GM18519 (cell line): ENCODE measurements at regions not wholly inside any gene's neighbourhood (a gene's known extent, or its start where the extent isn't known, plus 50 kb on each side); places are given as distances from the start of the nearest gene placed in this dataset.

Experiments used
- ATAC-seq: cut with Tn5 transposase; IDR thresholded peaks from one replicate; pipeline ENCODE4 v1.9.1; 2021; ENCODE audit warnings: mild to moderate bottlenecking, moderate library complexity; ENCODE audit not compliant: unreplicated experiment, low FRiP score

DNA sequence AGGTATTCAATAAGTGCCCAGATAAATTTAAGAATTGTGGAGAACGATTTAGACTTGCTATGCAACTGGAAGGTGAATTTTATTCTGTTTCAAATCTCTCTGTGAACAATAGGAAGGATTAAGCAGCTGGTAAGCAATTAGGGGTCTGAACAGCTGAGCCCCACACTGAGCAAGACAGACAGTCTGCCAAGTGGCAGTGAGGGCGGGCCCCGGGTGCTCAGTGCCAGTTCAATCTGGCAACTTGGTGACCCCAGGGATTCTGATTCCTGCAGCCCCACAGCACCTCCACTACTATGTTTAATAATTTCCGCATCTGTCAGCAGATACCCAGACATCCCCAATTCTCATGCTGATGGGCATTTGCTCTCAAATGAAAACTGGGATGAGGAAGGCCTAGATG, 317.3 kb downstream of the PPP1R2C start:
- no peak for ATAC-seq

DNA sequence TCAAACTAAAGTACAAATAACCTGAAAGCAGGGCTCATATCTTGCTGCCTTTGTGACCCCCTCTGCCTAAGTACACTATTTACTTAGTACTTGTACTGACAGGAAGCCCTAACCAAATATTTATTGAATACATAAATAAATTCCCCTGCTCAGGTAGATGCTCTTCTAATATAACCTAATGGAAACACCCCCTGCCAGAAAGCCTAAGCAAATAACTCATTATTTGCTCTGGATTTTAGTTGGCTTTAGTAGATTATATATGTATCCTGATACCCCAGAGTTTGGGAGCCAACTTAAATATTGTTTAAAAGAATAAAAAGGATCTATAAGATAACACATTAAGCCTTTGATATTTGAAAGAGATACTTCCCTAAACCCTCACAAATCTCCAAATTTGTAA, 318.2 kb downstream of the PPP1R2C start:
- ATAC-seq, result no peak

DNA sequence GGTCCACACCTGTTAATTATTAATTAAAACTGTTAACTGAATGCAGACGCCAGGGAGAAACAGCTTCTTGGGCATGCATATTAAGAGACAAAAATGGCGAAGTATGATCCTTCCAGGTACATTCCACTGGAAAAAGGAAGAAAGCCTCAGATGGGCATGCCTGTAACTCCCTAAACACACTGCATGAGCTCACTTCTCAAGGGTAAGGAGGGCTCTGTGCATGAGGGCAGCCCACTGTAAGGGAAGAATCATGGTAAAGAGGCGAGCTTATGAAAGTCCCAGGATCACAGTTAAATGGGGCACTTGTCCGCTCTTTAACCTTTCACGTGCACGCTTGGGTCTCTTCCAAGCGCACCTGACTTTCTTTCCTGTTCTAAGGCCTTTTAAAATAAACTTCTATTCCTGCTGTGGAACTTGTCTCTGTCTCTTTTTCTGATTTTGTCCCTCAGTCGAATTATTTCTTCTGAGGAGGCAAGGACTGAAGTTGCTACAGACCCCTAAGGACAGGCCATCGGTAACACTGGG, 321.7 kb downstream of the PPP1R2C start:
- no peak for ATAC-seq

DNA sequence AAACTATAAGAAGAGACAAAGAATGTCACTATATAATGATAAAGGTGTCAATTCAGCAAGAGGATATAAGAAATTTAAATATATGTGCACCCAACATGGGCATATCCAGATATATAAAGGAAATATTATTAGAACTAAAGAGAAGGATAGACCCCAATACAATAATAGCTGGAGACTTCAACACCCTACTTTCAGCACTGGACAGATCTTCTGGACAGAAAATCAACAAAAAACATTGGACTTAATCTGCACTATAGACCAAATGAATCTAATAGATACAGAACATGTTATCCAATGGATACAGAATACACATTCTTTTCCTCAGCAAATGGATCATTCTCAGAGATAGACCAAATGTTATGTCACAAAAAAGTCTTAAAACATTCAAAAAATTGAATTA, 327.7 kb downstream of the PPP1R2C start:
- ATAC-seq, result no peak

DNA sequence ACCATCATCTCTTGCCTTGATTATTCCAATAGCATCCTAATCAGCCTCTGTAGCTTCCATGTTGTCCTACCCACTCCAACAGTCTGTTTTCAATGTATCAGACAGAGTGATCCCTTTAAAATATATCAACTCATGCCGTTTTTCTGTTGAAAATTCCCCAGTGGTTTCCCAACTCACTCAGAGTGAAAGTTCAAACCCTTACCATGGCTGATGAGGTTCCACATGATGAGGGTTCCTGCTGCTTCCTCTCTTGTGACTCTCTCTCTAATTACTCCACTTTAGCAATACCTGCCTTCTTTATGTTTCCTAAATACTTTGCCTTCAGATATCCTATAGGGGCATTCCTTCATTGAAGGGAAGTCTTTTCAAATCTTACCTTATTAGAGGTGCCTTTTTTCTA, 334.7 kb downstream of the PPP1R2C start:
- no peak for ATAC-seq

DNA sequence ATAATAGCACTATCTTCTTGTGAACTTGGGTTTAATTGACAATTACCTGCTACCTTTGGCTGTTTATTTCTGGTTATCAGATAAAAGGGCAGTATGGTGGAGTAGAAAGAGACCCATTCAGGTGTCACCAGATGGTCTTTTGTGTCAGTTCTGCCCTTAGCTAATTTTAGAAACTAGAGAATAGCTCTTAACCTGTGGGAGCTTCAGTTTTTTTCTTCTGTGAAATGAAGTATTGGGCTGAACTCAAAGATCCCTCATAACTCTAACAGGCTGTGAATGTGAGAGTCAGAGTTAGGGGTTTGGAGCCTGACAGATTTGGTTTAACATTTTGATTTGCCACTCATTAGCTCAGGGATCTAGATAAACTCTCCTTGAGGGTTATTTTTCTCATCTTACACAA, 335.2 kb downstream of the PPP1R2C start:
- ATAC-seq, result no peak

DNA sequence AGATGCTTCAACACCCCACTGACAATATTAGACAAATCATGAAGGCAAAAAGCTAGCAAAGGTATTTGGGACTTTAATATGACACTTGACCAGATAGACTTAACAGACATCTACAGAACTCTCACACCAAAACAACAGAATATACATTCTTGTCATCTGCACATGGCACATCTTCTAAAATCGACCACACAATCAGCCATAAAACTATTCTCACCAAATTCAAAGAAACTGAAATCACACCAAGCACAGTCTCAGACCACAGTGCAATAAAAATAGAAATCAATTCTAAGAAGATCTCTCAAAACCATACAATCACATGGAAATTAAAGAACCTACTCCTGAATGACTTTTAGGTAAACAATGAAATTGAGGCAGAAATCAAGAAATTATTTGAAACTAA, 340.8 kb downstream of the PPP1R2C start:
- no peak for ATAC-seq

DNA sequence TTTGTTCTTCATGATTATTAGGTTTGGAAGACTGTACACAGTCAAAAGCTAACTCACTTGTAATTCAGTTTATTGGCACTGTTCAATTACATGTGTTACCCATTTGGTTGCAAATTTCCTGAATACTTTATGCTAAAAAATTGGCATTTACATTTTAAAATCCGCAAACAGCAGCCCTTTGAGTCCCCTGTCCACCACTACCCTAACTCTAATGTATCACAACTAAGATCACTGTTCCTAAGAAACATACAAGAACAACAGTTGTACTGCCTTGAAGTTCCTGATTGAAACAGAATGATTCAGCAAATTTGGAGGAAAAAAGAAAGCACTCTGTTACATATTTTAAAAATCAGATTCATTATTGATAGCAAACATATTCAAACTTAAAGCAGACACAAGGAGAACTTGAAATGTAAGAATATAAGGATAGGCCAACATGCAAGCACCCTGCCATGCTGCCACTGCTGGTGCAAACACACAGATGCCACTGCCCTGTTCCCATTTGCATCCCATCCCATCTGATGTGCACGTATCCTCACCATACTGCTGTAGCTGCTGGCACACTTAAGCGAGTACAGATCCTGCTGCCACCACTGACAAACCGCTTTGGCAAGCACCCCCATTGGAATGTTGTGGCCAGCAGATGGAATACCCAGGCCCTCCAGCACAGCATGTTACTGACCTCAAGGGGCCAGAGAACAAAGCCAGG, 343.4 kb downstream of the PPP1R2C start:
- no peak for ATAC-seq

DNA sequence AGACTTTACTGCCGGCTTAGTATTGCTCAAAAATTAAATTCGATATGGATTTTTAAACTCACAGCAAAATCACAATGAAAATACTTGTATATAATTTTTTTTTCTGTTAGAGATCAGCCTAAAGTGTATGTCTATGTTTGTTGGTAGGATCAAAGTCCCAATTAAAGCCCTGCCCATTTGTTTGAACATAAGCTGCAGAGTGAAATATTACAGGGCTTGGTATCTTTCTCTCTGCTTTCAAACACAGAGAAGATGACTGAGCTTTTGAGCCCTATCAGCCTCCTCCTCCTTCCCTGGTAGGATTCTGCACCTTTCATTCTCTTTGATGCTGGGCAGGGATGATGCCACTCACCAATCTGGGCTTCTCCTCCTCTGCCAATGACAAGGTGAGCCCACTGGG, 345.4 kb downstream of the PPP1R2C start:
- no peak for ATAC-seq

DNA sequence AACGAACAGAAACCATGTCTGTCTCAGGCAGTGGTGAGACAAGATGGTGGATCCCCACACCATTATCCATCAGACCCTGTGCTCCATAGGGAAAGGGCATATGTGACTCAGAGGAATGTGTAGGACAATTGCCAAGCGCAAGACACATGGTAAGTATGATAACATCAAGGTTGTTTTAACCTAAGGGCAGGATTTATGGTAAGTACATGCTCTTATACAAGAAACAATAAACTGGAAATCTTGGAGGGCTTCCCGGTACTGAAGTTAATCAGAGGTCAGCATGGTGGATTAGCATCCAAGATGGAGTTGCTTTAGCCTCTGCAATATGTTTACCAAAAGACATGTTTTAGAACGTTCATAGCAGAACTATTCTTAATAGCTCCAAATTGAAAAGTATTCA, 355.0 kb downstream of the PPP1R2C start:
- no peak for ATAC-seq

DNA sequence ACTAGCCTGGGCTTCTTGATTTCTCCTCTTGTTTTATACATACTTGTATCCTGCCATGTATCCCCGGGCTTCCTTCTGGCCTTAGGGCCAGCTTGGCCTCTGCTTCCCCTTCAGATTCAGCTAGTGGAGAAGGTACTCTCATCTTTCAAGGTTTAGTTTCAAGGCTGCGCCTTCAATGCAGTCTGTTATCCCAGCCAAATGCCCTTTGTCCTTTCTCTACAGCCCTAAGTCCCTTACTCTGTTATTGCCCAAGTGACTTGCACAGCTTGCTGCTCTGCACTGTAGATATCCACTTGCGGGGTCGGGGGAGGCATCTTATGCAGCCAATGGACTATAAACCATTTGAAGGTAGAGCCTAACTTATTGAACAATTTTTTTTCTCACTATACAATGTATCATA, 357.5 kb downstream of the PPP1R2C start:
- ATAC-seq, result no peak

DNA sequence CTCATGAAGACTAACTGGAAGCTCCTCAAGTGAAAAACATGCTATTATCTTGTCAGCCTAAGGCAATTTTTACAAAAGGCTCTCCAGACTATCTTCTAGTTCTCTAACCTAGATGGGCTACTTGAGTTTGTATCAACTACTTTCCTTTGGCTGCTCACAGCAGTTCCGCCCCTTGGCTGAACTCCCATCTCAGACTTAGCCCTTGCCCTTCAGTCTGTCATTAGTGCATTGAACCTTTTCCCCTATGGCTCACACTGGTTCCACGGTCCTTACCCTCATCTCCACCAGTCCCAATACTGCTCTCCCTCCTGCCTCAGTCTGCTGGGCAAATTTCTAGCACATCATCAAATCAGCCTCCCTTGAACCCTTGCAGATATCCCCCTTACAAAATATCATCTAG, 362.3 kb downstream of the PPP1R2C start:
- no peak for ATAC-seq

DNA sequence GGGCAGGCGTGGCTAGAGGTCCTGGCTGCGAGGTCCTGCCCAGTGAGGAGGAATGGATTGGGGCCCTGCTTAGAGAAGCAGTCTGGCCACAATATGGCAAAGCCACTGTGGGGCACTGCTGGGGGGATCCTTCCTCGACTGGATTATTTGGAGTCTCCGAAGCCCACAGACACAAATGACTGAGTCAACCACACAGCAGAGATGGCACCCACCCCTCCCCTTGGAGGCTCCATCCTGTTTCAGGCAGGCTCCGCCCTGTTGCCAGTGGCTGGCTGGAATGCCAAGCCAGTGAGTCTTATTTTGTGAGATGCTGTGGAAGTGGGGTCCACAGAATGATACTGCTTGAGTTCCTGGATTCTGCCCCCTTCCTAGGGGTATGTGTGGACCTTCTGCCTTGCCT, 363.9 kb downstream of the PPP1R2C start:
- no peak for ATAC-seq

DNA sequence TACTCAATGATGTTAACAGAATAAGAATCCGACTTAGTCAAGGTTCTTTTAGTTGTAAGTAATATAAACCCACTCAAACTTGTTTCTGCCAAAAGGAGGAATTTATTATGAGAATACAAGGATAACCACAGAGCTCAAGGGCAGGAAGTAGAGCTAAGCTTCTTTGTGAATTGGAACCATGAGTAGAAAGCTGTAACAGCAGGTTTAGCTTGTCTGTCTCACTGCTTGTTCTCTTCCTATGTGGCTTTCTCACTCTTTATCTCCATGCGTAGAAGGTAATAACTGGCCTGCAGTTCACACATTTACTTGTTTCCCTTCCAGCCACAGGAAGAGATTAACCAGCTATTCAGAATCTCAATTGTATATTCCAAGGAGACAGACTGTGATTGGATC, 378.3 kb downstream of the PPP1R2C start:
- ATAC-seq, result no peak

DNA sequence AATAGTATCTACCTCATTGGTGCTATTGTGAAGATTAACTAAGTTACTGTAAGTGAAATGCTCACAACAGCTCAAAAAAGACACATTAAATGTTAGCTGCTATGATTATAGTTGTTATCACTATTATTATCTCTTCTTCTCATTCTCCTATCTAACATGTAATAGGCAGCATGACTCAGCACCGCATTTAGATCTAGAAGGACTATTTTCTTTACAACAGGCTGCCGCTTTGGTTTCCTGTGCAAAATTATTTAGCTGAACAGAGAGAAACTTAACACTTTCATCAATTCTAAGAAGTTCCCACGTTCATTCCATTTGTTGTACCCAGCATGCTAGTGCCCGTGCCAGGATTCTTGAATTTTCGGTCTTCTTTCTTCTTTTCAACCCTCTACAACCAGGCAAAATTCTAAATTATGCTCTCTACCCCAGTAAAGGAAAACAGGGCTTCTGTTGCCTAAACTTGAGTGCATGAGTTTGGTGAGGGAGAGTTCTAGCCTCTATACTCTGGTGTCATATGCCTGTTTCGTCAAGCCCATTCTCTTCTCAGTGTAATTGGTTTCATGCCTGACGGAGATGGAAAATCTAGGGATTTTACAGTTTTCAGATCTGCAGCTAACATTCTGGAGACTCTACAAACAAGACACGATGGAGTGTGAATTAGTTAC, 378.9 kb downstream of the PPP1R2C start:
- no peak for ATAC-seq

DNA sequence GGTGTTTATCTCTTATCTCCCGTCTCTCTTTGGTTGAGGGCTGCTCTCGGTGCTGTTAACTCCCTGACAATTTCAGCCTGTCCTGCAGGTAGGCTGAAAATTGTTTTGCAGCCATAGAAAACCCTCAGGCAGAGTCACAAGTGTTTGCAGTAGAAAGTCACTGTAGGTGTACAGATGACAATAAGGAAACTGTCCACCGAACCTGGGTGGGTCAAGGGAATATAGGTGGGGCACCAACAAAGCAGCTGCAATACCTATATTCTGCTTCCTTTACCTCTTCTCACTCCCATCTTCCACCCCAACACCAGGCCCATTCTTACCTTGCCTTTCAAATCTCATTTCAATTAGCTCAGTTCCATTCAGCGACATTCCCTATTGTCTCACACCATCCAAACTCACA, 381.8 kb downstream of the PPP1R2C start:
- no peak for ATAC-seq

DNA sequence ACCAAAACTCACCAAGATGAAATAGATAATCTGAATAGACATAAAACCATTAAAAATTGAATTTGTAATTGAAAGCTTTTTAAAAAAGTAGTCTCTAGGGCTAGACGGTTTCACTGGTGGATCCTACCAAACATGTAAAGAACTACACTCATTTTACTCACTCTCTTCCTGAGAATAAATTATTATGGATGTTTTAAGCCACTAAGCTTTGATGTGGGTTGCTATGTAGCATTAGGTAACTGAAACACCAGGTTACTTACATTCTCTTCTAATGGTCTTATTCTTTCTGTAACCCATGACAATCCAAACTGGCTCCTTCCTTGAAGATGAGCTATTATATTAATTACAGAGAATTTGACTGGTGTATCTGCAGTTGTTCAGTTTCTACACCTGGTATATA, 385.1 kb downstream of the PPP1R2C start:
- ATAC-seq, result no peak

DNA sequence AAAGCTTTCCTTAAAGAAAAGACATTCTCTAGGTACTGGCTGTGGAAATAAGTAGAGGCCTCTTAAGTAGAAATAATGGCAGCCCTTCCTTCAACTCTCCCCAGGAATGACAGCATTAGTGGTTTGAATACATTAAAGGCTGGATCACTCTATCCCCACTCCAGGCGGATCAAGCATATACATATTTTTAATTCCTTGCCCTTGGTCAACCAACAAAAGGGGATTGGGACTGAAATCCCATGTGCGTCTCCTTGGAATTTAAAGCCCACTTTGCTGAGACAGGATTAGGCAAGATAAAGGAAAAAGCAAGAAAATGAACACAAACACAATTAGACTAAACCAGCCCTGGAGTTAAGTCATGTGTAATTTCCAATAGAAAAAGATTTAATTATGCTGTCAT, 391.3 kb downstream of the PPP1R2C start:
- ATAC-seq, result no peak

DNA sequence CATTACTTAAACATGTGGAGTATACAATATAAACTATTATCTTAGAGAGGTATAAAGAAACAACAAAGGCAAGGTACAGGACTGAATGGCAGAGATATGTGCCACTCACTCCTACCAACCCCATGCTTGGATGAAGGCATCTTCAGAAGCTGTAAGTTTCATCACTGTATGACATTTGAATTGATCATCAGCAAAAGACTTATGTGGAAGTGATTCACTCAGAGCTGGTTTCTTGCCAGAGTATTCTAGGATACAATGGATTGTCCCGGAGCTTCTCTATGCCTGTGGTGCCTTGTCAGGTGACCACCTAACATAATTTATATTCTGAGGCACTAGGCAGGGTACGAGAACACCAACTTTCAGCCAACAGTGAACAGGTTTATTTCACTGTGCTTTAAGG, 392.2 kb downstream of the PPP1R2C start:
- no peak for ATAC-seq

DNA sequence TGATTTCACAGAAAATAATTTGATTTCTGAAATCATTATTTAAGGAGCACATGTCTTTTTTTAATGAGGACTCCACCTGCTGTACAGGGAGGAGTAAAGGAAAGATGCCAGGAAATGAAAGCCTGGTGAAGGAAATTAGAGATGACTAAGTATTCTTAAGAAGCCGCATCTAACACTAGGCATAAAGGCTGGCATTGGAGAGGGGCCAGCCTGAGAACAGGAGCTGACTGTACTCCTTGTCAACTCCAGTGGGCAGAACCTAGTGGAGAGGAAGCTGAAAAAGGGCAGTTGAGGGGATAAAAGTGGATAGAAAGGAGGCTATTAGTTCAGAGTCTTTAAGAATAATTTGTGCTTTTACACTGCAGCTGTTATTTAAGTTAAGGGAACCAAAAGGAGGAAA, 393.0 kb downstream of the PPP1R2C start:
- ATAC-seq, result no peak

DNA sequence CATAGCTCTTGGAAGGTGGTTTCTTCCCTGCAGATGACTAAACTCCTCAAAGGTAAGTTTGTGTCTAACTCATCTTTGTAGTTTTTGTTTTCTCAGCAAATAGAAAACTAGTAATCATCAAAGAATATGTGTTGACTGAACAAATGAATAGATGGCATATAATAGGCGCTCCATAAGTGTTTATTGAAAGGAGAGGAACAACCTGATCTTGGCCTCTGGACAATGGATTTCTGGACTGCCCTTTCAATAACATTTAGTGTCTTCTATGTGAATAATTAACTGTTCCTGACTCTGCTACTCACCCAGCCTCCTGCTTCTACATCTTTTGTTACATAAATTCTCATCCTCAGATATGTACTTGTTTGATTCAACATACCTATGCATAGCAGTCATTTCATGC, 399.1 kb downstream of the PPP1R2C start:
- ATAC-seq, result no peak

DNA sequence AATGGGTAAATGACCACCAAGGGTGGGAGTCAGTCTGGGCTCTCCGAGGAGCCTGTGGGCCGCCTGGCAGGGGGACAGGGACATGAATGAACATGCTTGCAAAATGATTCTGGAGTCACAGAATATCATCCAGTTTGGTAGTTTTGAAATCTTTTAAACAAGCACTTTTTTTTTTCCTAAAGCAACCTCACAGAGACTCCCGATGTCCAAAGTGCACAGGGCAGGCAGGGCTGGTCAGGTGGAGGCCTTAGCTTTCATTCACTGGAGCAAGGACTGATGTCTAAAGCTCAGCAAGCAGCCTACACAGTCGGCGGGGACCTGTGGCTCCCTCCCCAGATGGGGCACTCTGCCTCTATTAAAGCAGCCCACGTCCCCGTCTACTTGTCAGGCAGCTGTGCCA, 402.9 kb downstream of the PPP1R2C start:
- ATAC-seq, result no peak
